ENCODE measurements at regions not wholly inside any gene's neighbourhood (a gene's known extent, or its start where the extent isn't known, plus 50 kb on each side); places are given as distances from the start of the nearest gene placed in this dataset.

DNA sequence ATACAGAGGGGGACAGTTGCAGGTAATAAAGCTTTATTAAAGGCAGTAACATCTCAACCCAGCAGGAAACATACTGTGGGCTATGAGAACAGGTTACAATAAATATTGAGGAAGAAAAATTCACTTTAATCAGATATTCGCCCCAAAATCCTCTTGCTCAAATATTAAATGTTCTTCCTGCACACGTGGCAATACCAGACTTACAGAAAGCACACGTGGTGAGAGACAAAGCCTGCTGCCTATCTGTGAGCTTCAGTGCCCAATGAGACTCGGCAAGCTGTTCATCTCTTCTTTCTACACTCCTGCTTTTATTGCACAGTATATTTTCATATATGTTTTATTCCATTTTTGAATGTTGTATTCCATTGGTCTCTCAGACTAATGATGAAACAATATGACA, 113.2 kb downstream of the OR13A1 start:
- DNase-seq (ENCODE audit: low spot score) = no peak
- ChIA-PET POLR2A (ENCODE audit: low non-redundant PET) (no interaction called here), CTCF (no interaction called here)
- no peak for TF ChIP-seq CTCF (conservative IDR thresholded peaks at IDR 0.05; ENCODE audit: low read depth)
- H3K27ac ChIP-seq = no peak overlapping the region

DNA sequence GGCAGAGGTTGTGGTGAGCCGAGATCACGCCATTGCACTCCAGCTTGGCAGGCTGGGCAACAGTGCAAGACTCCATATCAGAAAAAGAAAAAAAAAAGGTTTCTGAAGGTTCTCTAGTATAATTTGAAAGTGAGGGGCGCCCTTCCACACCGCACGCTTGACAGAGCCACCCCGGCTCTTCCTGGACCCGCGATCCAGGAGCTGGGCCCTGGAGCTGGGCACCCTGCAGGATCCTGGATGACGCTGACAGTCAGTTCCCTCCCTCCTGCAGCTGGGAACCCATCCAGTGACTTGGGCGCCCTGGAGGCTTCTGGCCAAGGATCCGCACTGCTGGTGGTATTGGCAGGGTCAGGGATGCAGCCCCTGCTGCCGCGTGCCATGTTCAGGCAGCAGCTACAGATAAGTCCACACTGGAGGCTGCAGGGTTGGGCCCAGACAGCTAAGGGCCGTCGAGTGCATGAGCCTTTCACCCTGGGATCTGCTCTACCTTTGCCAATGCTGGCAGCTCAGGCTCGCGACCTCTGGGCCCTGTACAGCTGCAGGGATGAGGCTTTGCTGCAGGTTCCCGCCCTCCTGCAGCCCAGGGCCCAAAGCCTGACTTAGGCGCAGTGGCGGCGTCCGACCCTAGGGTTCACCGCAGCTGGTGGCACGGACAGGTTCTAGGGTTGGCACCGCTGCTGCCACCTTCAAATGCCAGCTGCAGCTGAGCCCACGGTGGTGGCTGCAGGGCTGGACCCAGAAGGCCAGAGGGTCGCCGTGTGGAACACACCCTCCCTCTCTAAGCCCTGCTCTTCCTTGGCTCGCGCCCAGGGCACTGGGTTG, 110.2 kb downstream of the OR13A1 start:
- ChIA-PET POLR2A (ENCODE audit: low non-redundant PET) (no interaction called here), CTCF (no interaction called here)
- no peak for DNase-seq (ENCODE audit: low spot score)
- H3K27ac ChIP-seq = no peak overlapping the region
- TF ChIP-seq CTCF (conservative IDR thresholded peaks at IDR 0.05; ENCODE audit: low read depth) = no peak

GRCh38 chr10:45209888-45210287, 105.5 kb downstream of the OR13A1 start:
- CTCF ChIA-PET = no interaction called here
- no peak for TF ChIP-seq CTCF (conservative IDR thresholded peaks at IDR 0.05; ENCODE audit: low read depth)
- POLR2A ChIA-PET (ENCODE audit: low non-redundant PET) = no interaction called here
- H3K27ac ChIP-seq = no peak overlapping the region
- no peak for DNase-seq (ENCODE audit: low spot score)

- no peak overlapping the region for H3K27ac ChIP-seq
- ChIA-PET POLR2A (ENCODE audit: low non-redundant PET) (no interaction called here), CTCF (interaction anchor here (0.7 kb wide), 1 partner anchor 16 kb away, joined by 3 read pairs; no protein-coding TSS in a partner anchor)
- no peak for DNase-seq (ENCODE audit: low spot score)
- TF ChIP-seq CTCF (conservative IDR thresholded peaks at IDR 0.05; ENCODE audit: low read depth) = no peak
These were observed 103.8 kb downstream of the OR13A1 start for GRCh38 chr10:45211576-45211975.

DNA sequence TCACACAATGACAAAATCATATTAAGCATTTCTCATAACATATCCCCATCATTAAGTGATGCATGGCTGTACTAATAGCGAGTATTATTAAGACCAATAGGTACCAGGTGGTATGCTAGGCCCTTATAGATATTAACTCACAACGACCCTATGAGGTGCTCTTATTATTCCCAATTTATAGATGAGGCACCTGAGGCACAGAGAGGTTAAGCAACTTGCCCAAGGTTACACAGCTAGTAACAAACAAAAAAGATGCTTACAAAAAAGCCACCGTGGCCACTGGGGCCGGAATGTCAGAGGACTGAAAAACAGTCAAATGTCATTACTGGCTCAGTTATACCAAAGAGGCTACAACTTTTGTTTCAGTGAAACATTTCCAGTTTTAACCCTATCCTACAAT, 96.0 kb downstream of the OR13A1 start:
- H3K27ac ChIP-seq = no peak overlapping the region
- ChIA-PET CTCF (interaction anchor here (0.9 kb wide), 1 partner anchor 15 kb away, joined by 4 read pairs; no protein-coding TSS in a partner anchor), POLR2A (ENCODE audit: low non-redundant PET) (no interaction called here)
- TF ChIP-seq CTCF (conservative IDR thresholded peaks at IDR 0.05; ENCODE audit: low read depth) = no peak
- DNase-seq (ENCODE audit: low spot score) = no peak

DNA sequence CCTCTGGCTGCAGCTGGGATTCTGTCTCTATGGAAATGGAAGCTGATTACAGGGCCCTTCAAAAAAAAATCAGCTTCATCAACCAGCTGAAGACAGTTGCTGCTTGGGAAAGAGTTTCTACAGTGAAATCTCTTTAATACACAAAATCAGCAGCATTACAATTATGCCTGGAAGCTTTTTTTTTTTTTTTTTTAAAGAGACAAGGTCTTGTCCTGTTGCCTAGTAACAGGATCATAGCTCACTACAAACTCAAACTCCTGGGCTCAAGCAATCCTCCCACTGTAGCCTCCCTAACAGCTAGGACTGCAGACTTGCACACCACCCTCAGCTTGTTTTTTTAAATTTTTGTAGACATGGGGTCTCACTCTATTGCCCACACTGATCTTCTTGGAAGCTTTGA, 94.5 kb downstream of the OR13A1 start:
- no peak for TF ChIP-seq CTCF (conservative IDR thresholded peaks at IDR 0.05; ENCODE audit: low read depth)
- ChIA-PET POLR2A (ENCODE audit: low non-redundant PET) (no interaction called here), CTCF (interaction anchor here (0.6 kb wide), 1 partner anchor 81 kb away, joined by 5 read pairs; no protein-coding TSS in a partner anchor)
- no peak overlapping the region for H3K27ac ChIP-seq
- DNase-seq (ENCODE audit: low spot score) = no peak
